ENCODE measurements at regions not wholly inside any gene's neighbourhood (a gene's known extent, or its start where the extent isn't known, plus 50 kb on each side); places are given as distances from the start of the nearest gene placed in this dataset.

DNA sequence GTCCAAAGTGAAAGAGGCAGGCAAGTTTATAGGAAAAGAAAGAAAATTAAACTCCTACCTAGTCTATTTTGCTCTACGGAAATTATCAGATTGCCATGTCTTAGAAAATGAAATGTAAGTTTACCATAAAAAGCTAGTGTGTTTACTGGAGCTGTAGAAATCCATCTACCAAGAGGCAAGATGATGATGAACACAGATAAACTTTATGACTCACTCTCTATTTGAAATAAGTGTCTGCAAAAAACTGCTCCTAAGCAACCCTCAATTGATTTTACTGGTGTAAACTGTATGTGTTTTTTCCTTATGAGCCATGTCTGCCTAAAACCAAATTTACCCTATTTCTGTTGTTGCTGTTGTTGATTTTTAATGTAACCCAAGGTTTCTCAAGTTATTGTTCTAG is 73.8 kb upstream of the TMEM106B start:
- TF ChIP-seq, protein P1, sequence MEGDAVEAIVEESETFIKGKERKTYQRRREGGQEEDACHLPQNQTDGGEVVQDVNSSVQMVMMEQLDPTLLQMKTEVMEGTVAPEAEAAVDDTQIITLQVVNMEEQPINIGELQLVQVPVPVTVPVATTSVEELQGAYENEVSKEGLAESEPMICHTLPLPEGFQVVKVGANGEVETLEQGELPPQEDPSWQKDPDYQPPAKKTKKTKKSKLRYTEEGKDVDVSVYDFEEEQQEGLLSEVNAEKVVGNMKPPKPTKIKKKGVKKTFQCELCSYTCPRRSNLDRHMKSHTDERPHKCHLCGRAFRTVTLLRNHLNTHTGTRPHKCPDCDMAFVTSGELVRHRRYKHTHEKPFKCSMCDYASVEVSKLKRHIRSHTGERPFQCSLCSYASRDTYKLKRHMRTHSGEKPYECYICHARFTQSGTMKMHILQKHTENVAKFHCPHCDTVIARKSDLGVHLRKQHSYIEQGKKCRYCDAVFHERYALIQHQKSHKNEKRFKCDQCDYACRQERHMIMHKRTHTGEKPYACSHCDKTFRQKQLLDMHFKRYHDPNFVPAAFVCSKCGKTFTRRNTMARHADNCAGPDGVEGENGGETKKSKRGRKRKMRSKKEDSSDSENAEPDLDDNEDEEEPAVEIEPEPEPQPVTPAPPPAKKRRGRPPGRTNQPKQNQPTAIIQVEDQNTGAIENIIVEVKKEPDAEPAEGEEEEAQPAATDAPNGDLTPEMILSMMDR (IDR thresholded peaks at IDR 0.05), result no peak
- TF ChIP-seq POLR2A (IDR thresholded peaks at IDR 0.05), result no peak
- TF ChIP-seq POLR2AphosphoS5 (IDR thresholded peaks at IDR 0.05), result no peak
- TF ChIP-seq EP300 (IDR thresholded peaks at IDR 0.05), result no peak
